HL-60/S4 treated with retinoic acid at 250 ng/mL for 4 days and 3 days (cell line): ENCODE measurements at regions not wholly inside any gene's neighbourhood (a gene's known extent, or its start where the extent isn't known, plus 50 kb on each side); places are given as distances from the start of the nearest gene placed in this dataset.
"Not testable (repeated sequence)": the region's sequence is repeated elsewhere in the genome, so short reads cannot be mapped to it uniquely, and the experiment has no call there.

Source experiments
- in situ Hi-C: fragments of 300-500 bp; cut with MboI; formaldehyde crosslinking; loops from 2 replicates; pipeline ENCODE4 v1.7.0; 2022; ENCODE audit warnings: low sequenced_read_pairs

DNA sequence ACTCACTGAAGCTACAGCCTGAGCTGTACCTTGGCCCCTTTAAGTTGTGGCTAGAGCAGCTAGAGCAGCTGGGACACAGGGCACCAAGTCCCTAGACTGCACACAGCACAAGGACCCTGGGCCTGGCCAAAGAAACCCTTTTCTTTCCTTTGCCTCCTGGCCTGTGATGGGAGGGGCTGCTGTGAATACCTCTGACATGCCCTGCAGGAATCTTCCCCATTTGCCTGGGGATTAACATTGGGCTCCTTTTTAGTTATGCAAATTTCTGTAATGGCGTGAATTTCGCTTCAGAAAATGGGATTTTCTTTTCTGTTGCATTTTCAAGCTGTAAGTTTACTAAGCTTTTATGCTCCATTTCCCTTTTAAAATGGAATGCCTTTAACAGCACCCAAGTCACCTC is 611.2 kb upstream of the ARPP21 start:
- in situ Hi-C loops, result no loop called here

GRCh38 chr3:35042210-35042991 is 596.9 kb upstream of the ARPP21 start:
- in situ Hi-C loops, result no loop called here

DNA sequence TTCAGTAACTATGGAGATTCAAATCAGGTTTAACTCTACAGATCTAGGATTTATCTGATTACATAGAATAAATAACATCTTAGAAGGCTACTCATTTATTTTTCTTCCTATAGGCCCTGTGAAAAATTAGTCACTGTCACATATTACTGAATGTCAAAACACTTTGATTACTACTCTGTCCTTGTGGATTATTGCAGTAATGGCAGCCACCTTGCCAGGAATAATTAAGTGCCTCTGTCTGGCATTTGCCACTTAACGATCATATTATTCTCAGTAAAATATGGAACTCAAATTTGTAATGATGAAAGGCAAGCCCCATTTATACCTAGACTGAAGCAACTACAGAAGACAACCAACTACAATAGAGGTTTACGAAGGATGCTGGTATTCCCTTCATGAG is 596.3 kb upstream of the ARPP21 start:
- in situ Hi-C loops, result no loop called here

- in situ Hi-C loops, result no loop called here
Measured at GRCh38 chr3:35044190-35044589, 595.1 kb upstream of the ARPP21 start.

GRCh38 chr3:35045118-35045517 is 594.2 kb upstream of the ARPP21 start:
- in situ Hi-C loops, result no loop called here

DNA sequence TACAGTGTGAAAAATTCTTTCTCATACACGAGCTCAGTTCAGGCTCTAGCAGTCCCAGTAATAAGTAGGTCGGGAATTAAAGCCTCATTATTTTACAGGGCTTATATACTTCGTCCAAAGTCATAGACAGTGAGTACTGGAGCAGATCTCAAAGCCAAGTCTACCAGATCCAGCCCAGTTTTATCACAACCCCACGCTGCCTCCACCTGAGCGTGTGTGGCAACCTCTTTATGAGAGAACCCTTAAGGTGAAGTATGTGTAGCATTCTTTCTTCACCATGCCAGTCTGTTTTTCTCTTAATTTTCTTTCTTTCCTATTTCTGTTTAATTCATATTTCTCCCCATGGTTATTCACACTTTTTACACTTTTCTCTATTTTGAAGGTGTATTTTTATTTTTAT is 574.6 kb upstream of the ARPP21 start:
- in situ Hi-C loops, result no loop called here

GRCh38 chr3:35065891-35066290 is 573.4 kb upstream of the ARPP21 start:
- in situ Hi-C loops, result no loop called here

GRCh38 chr3:35067750-35068149 is 571.6 kb upstream of the ARPP21 start:
- in situ Hi-C loops, result no loop called here

GRCh38 chr3:35070088-35070487 is 569.2 kb upstream of the ARPP21 start:
- in situ Hi-C loops, result no loop called here

DNA sequence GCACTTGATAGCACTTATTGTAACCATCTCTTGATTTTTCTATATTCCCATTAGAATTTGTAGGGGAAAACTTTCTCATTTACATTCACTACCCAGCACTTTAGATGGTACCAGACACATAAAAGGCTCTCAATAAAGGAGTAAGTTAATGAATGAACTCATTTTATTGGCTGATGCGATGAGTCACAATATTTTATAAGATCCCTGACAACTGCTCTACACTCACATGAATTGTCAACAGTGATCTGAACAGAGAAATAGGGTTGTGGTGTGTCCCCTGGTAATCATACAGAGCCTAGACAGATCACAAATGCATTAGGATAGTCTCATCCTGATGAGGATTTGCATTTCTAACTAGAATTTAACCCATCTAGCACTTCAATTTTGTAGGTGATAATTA is 567.6 kb upstream of the ARPP21 start:
- in situ Hi-C loops, result no loop called here

GRCh38 chr3:35078780-35079179 is 560.5 kb upstream of the ARPP21 start:
- in situ Hi-C loops, result no loop called here

DNA sequence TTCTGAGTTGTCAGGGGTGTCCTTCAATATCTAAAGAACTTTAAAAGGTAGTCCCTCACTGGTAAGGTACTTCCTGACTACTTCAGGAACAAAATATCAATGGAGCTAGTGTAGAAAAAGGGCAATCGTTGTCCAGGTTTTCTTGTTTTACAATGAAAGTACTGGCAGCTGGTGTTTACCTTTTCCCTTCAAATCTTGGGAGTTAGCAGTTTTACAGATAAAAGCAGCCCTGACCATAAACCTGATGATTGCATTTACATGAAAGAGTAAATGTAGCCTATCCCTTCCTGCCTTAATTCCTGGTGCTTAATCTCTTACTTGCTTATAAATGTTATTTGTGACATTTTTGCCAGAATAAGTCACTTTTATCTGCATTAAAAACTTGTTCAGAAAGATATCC is 559.9 kb upstream of the ARPP21 start:
- in situ Hi-C loops, result no loop called here

DNA sequence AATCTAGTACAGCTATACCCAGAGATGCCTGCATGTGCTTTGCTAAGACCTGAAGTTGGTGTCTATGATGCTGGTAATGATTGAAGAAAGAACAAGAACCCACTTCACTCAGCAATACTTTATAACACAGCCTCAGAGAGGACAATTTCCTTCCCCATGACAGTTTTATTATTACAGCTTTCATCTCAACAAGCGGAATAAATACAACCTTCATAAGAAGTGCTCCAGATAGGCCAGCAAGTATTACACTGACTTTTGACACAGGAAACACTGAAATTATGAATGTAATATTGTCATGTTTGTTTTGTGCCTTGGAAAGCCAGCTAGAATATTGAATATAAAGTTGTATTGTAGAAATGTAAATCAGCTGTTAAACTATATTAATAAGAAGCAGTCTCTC is 557.4 kb upstream of the ARPP21 start:
- in situ Hi-C loops, result no loop called here

DNA sequence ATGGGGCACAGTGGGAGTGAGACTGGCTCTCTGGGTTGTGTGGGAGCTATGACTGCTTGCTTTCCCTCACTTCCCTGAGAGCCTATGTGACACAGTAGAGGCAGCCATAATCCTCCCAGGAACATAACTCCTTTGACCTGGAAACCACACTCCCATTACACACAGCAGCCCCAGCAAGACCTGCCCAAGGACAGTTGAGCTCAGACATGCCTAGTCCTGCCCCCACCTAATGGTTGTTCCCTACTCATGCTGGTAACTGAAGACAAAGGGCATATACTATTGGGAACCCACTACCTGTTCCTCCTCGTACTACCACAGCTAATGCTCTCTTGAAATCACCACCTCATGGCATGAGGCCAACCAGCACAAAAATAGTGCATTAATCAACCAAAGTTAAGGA is 550.4 kb upstream of the ARPP21 start:
- in situ Hi-C loops, result no loop called here

GRCh38 chr3:35114686-35115085 is 524.6 kb upstream of the ARPP21 start:
- in situ Hi-C loops, result no loop called here

DNA sequence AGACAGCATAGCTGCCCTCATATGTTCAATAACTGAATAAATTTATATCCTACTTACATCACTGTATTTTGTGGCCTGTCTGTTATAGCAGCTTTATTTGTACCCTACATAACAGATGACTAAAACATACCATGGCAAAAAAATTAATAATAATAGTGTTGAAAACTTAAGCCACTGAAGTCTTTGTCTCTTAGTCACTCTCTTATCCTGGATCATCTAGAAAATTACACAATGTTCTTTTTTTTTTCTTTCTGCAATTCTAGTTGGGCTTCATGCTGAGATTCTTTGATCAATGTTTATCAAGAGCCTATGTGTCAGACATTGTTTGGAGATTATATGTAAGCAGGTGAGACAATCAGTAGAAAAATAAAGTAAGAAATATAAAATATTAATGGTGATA is 519.3 kb upstream of the ARPP21 start:
- in situ Hi-C loops, result no loop called here

DNA sequence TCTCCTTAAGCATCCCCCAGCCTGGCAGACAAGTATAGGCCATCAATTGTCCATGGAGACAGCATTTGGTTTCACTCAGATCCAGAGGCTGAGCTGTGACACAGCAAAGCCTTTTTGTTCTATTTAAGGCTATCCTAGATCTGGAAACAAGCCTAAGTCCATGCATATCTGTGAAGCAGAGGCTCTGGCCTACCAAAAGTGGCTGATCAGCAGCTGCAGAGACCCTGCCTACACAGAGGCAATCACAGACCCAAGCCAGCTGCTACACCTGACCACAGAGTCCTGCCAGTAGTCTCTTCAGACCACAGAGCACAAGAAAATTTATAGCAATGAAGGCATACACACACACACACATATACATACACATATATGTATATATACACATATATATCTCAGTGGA is 501.7 kb upstream of the ARPP21 start:
- in situ Hi-C loops, result no loop called here

- in situ Hi-C loops, result no loop called here
Measured at GRCh38 chr3:35141406-35141805, 497.9 kb upstream of the ARPP21 start.

DNA sequence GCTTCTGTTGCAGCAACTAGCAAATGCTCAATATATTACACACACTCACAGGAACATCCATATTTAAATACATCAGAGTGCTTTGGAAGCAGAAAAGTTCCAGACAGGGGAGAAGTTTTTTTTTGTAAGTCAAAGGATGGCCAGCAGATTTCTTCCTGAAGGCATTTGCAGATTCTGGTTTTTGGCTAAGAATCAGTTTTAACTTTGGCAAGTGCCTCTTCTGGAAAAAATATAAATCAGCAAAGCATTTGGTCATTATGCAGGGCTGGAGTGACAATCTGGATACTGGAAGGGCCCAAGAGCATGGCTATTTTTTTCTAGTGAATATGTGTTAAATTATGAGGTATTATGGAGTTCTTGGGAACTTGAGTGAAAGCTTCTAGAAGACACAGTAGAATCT is 495.3 kb upstream of the ARPP21 start:
- in situ Hi-C loops, result no loop called here

- in situ Hi-C loops, result not testable (repeated sequence)
Measured at GRCh38 chr3:35146256-35147035, 492.9 kb upstream of the ARPP21 start.

DNA sequence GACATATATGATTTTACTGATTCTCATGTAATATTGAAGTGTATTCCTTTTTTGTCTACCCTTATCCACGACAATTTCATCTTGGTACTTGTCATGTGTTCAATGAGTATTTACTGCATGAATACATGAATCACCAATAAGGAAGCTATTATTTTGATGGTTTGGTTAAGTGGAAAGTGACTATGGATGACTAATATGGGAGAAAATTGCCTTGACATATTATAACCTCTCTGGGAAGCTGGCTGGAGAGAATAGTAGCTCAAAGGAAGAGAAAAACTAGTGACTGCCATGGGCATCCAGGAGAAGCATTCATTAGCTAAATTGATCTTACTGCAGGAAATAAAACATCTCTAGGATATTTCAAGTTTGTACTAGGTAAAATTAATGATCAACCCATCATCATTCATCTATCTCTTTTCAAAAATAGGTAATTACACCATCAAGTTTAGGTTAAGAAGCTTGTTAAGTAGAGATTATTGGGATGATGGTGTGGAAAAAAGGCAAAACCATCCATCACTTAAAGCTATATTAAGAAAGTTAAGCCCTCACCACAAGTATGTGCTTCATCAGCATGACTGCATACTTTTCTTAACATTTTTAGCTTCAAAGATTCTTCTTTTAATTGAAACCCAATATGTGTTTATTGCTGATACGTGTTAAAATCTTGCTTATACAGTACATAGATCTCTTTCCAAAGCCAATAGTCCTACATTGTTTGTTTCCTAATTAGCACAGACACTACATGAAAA is 455.2 kb upstream of the ARPP21 start:
- in situ Hi-C loops, result no loop called here

DNA sequence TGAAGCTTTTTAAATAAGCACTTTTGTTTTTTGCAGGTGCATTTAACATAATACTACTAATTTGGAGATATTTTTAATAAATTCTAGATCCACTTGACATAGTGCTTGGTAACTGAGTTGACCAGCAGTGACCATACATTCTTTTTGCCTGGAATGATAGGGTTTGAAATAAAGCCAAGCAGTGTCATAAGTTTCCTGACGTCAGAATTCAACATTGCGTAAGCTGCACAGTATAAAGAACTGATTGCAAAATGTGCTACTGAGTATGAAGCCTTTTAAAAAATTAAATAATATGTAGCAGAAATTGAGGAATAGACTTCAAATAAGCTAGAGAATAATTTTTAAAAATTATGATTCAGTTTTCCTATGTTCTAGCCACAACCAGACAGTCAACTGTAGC is 454.6 kb upstream of the ARPP21 start:
- in situ Hi-C loops, result no loop called here
